Prostate gland (tissue), 2 donors: ENCODE measurements at regions not wholly inside any gene's neighbourhood (a gene's known extent, or its start where the extent isn't known, plus 50 kb on each side); places are given as distances from the start of the nearest gene placed in this dataset.

Experiments
- POLR2A ChIP-seq: fragments of 450-650 bp; IDR thresholded peaks from one replicate; pipeline ENCODE4 v1.6.1; 2016; ENCODE audit warnings: antibody characterized with exemption, mild to moderate bottlenecking
- POLR2AphosphoS5 ChIP-seq: sonication (generic); formaldehyde crosslinking; IDR thresholded peaks from one replicate; pipeline ENCODE4 v1.6.1; 2017; ENCODE audit warnings: antibody characterized with exemption
- TF ChIP-seq, protein P1 (sequence below), 4 experiments: fragments of 200-600 bp in 2 of 4; fragments of 450-650 bp in 2 of 4; sonication (generic) in 2 of 4; IDR thresholded peaks; 1 replicate in 3 of 4; 2 replicates in 1 of 4; pipeline ENCODE4 v1.5.1; 2016 to 2019; ENCODE audit warnings: antibody characterized with exemption in 4 of 4, mild to moderate bottlenecking in 2 of 4, moderate library complexity in 2 of 4

- TF ChIP-seq, protein P1, sequence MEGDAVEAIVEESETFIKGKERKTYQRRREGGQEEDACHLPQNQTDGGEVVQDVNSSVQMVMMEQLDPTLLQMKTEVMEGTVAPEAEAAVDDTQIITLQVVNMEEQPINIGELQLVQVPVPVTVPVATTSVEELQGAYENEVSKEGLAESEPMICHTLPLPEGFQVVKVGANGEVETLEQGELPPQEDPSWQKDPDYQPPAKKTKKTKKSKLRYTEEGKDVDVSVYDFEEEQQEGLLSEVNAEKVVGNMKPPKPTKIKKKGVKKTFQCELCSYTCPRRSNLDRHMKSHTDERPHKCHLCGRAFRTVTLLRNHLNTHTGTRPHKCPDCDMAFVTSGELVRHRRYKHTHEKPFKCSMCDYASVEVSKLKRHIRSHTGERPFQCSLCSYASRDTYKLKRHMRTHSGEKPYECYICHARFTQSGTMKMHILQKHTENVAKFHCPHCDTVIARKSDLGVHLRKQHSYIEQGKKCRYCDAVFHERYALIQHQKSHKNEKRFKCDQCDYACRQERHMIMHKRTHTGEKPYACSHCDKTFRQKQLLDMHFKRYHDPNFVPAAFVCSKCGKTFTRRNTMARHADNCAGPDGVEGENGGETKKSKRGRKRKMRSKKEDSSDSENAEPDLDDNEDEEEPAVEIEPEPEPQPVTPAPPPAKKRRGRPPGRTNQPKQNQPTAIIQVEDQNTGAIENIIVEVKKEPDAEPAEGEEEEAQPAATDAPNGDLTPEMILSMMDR (IDR thresholded peaks at IDR 0.05) = no peak
- TF ChIP-seq POLR2AphosphoS5 (no peak), POLR2A (no peak)
These were observed 89.6 kb upstream of the RAP2B start for GRCh38 chr3:153072382-153072781.
